Keratinocyte (primary cell): ENCODE measurements at regions not wholly inside any gene's neighbourhood (a gene's known extent, or its start where the extent isn't known, plus 50 kb on each side); places are given as distances from the start of the nearest gene placed in this dataset.
"Not testable (repeated sequence)": the region's sequence is repeated elsewhere in the genome, so short reads cannot be mapped to it uniquely, and the experiment has no call there.

Experiments
- EZH2 ChIP-seq: IDR thresholded peaks from one replicate; pipeline ENCODE4 v1.6.1; 2012; ENCODE audit warnings: inconsistent platforms, mild to moderate bottlenecking, low read length, moderate library complexity
- TF ChIP-seq, protein P1 (sequence below), 3 experiments: IDR thresholded peaks in 1 of 3; conservative IDR thresholded peaks in 1 of 3; optimal IDR thresholded peaks in 1 of 3; 2 replicates in 2 of 3; 3 replicates in 1 of 3; pipeline versions ENCODE3 to v1.5.1; 2011; ENCODE audit warnings: low read length in 3 of 3, mild to moderate bottlenecking in 3 of 3, moderate library complexity in 2 of 3, control low read depth in 1 of 3, inconsistent platforms in 1 of 3; ENCODE audit not compliant: insufficient read depth in 2 of 3; ENCODE audit errors: extremely low read depth in 1 of 3

DNA sequence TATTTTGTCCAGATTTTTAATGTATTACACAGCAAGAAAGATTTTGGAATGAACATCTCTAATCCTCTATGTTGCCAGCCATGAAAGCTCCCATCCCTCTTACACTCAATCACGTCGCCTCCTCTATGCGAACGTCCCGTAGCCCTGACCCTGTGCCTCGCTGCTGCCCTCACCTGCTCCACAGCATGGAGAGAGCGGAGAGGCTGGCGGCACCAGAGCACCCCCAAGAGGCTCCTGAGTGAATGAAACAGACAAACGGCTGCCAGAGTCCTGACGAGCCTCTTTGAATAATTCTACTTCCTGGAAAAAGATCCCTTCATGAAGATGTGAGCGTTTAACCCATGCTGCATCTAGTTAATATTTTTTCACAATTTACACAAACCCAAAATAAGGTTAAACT is 111.1 kb downstream of the GOLGA6L6 start:
- TF ChIP-seq, protein P1, sequence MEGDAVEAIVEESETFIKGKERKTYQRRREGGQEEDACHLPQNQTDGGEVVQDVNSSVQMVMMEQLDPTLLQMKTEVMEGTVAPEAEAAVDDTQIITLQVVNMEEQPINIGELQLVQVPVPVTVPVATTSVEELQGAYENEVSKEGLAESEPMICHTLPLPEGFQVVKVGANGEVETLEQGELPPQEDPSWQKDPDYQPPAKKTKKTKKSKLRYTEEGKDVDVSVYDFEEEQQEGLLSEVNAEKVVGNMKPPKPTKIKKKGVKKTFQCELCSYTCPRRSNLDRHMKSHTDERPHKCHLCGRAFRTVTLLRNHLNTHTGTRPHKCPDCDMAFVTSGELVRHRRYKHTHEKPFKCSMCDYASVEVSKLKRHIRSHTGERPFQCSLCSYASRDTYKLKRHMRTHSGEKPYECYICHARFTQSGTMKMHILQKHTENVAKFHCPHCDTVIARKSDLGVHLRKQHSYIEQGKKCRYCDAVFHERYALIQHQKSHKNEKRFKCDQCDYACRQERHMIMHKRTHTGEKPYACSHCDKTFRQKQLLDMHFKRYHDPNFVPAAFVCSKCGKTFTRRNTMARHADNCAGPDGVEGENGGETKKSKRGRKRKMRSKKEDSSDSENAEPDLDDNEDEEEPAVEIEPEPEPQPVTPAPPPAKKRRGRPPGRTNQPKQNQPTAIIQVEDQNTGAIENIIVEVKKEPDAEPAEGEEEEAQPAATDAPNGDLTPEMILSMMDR (optimal IDR thresholded peaks at IDR 0.05 in 1 of 3, IDR thresholded peaks at IDR 0.05 in 1 of 3, conservative IDR thresholded peaks at IDR 0.05 in 1 of 3; ENCODE audit: extremely low read depth in 1 of 3, insufficient read depth in 2 of 3, low read length in 3 of 3), result not testable (repeated sequence)
- not testable (repeated sequence) for TF ChIP-seq EZH2
